Gastroesophageal sphincter (tissue), 4 donors: ENCODE measurements at regions not wholly inside any gene's neighbourhood (a gene's known extent, or its start where the extent isn't known, plus 50 kb on each side); places are given as distances from the start of the nearest gene placed in this dataset.

ENCODE experiments used
- ATAC-seq: fragments of 150-250 bp; one replicate; pipeline ENCODE4 v1.9.1; 2016; ENCODE audit warnings: mild to moderate bottlenecking, moderate library complexity
- H3K27ac ChIP-seq, 4 donors: fragments of 200-600 bp; sonication (generic) in 3 of 4; 1 replicate in 3 of 4; 2 replicates in 1 of 4; pipeline ENCODE4 v1.5.1; 2016 to 2019
- H3K27me3 ChIP-seq: fragments of 200-600 bp; sonication (generic); one replicate; pipeline ENCODE4 v1.5.1; 2019
- H3K36me3 ChIP-seq, 2 donors: fragments of 200-600 bp; sonication (generic); one replicate each; pipeline ENCODE4 v1.5.1; 2019; ENCODE audit warnings: control low read depth in 1 of 2
- H3K4me1 ChIP-seq, 3 donors: fragments of 200-600 bp; sonication (generic); 1 replicate in 2 of 3; 2 replicates in 1 of 3; pipeline ENCODE4 v1.5.1; 2016 to 2019; ENCODE audit warnings: control low read depth in 2 of 3
- H3K4me3 ChIP-seq, 2 donors: fragments of 200-600 bp; sonication (generic); one replicate each; pipeline ENCODE4 v1.5.1; 2019; ENCODE audit warnings: mild to moderate bottlenecking in 1 of 2, moderate library complexity in 1 of 2
- H3K9me3 ChIP-seq, 3 donors: fragments of 200-600 bp; sonication (generic); one replicate each; pipeline ENCODE4 v1.5.1; 2017 to 2019; ENCODE audit warnings: control low read depth in 2 of 3
- CTCF ChIP-seq, 4 experiments: fragments of 200-600 bp in 2 of 4; fragments of 450-650 bp in 2 of 4; sonication (generic) in 1 of 4; IDR thresholded peaks; one replicate each; pipeline ENCODE4 v1.5.1; 2017 to 2019; ENCODE audit warnings: antibody characterized with exemption in 4 of 4, mild to moderate bottlenecking in 2 of 4, moderate library complexity in 2 of 4
- EP300 ChIP-seq: sonication (generic); formaldehyde crosslinking; IDR thresholded peaks from one replicate; pipeline ENCODE4 v1.6.1; 2017; ENCODE audit warnings: antibody characterized with exemption, mild to moderate bottlenecking
- POLR2A ChIP-seq, 2 donors: fragments of 450-650 bp; IDR thresholded peaks; one replicate each; pipeline ENCODE4 v1.6.1; 2017; ENCODE audit warnings: antibody characterized with exemption in 2 of 2, mild to moderate bottlenecking in 2 of 2, moderate library complexity in 1 of 2
- POLR2AphosphoS5 ChIP-seq: sonication (generic); formaldehyde crosslinking; IDR thresholded peaks from one replicate; pipeline ENCODE4 v1.6.1; 2017; ENCODE audit warnings: antibody characterized with exemption
- WGBS, 2 donors: methylation state at CpG; one replicate each; pipeline ENCODE4 v1.1.5; 2018; ENCODE audit warnings: low coverage in 1 of 2; 5-methylcytosine and 5-hydroxymethylcytosine counted together

DNA sequence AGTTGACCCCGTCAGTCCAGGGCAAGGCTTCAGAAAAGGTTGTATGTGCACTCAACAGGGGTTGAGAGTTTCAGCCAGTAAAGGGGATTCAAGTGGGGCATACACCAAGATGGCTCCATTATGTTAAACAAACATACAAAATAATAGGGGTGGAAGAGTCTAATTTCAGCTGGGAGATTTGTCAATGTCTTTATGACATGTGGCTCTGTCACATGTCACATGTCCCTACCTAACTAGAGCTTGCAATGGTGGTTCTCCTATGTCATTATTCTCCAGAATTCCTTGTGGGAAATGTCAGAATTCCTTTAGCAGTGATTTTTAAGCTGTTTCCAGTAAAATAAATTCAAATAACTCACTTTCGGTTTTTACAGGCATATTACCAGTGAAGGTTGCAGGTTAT, 392.0 kb upstream of the ADGRL4 start:
- no peak overlapping the region for H3K4me3 ChIP-seq
- H3K4me1 ChIP-seq, result no peaks in the 10 kb centered on the region
- H3K9me3 ChIP-seq, result no peaks in the 10 kb centered on the region
- H3K36me3 ChIP-seq, result no peaks in the 10 kb centered on the region
- no peak overlapping the region for H3K27ac ChIP-seq
- 92% methylated on average over 1 to 2 of the region's 2 CpGs for WGBS, 2 donors
- no peak for ATAC-seq
- no peaks in the 10 kb centered on the region for H3K27me3 ChIP-seq
- no peak for TF ChIP-seq CTCF (IDR thresholded peaks at IDR 0.05)
- no peak for TF ChIP-seq EP300
- TF ChIP-seq POLR2AphosphoS5, result no peak
- no peak for TF ChIP-seq POLR2A (IDR thresholded peaks at IDR 0.05)

DNA sequence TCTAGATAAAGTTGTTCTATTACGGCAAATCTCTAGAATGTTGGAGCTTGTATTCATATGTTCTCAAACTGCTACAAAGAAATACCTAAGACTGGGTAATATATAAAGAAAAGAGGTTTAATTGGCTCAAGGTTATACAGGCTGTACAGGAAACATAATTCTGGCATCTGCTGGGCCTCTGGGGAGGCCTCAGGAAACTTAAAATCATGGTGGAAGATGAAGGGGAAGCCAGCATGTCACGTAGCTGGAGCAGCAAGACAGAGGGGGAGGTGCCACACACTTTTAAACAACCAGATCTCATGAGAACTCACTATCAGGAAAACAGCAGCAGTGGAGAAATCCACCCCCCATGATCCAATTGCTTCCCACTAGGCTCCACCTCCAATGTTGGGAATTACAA, 390.4 kb upstream of the ADGRL4 start:
- TF ChIP-seq CTCF (IDR thresholded peaks at IDR 0.05) (no peak), POLR2AphosphoS5 (no peak), POLR2A (IDR thresholded peaks at IDR 0.05) (no peak), EP300 (no peak)

GRCh38 chr1:79388694-79389361, 382.3 kb upstream of the ADGRL4 start:
- no peaks in the 10 kb centered on the region for H3K4me1 ChIP-seq
- H3K27me3 ChIP-seq, result no peaks in the 10 kb centered on the region
- WGBS, 2 donors, result 78 to 90% methylated on average over 3 of the region's 3 CpGs
- TF ChIP-seq EP300, result no peak
- no peak for TF ChIP-seq POLR2A (IDR thresholded peaks at IDR 0.05)
- TF ChIP-seq CTCF (IDR thresholded peaks at IDR 0.05), result no peak
- TF ChIP-seq POLR2AphosphoS5, result no peak
- no peaks in the 10 kb centered on the region for H3K36me3 ChIP-seq
- H3K9me3 ChIP-seq, result no peaks in the 10 kb centered on the region
- H3K4me3 ChIP-seq, result no peak overlapping the region
- no peak for ATAC-seq
- no peak overlapping the region for H3K27ac ChIP-seq

More for the DNA sequence above, 390.4 kb upstream of the ADGRL4 start:
- 70 to 79% methylated on average over 1 to 2 of the region's 2 CpGs for WGBS, 2 donors
- Histone ChIP-seq H3K4me3 (no peak overlapping the region), H3K4me1 (no peaks in the 10 kb centered on the region), H3K27ac (no peak overlapping the region), H3K36me3 (no peaks in the 10 kb centered on the region), H3K27me3 (no peaks in the 10 kb centered on the region), H3K9me3 (no peaks in the 10 kb centered on the region)
- no peak for ATAC-seq

DNA sequence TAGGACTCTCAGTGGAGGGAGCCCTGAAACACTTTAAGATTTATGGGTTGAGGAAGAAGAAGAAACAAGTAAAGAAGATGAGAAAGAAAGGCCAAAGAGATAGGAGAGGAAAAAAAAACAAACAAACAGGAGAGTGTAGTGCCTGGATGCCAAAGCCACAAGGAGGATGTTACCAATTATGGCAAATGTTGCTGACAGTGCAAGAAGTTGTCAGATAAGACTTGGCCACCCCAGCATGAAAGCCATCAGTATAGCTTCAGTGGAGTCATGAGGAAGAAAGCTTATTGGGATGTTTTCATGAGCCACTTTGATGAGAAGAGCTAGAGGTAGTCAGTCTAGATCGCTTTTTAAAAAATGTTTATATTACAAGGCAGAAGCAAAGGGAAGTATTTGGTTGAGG, 380.2 kb upstream of the ADGRL4 start:
- no peak overlapping the region for H3K27ac ChIP-seq
- no peaks in the 10 kb centered on the region for H3K9me3 ChIP-seq
- H3K4me1 ChIP-seq, result no peaks in the 10 kb centered on the region
- ATAC-seq, result no peak
- no peak overlapping the region for H3K4me3 ChIP-seq
- 85% methylated on average over 1 of the region's 1 CpG; no CpG with 5 or more reads in 1 of the 2 donors for WGBS, 2 donors
- no peaks in the 10 kb centered on the region for H3K36me3 ChIP-seq
- TF ChIP-seq POLR2A (IDR thresholded peaks at IDR 0.05) (no peak), CTCF (IDR thresholded peaks at IDR 0.05) (no peak), POLR2AphosphoS5 (no peak), EP300 (no peak)
- H3K27me3 ChIP-seq, result no peaks in the 10 kb centered on the region

- no peaks in the 10 kb centered on the region for H3K27me3 ChIP-seq
- 73 to 75% methylated on average over 3 of the region's 3 CpGs for WGBS, 2 donors
- ATAC-seq, result no peak
- no peaks in the 10 kb centered on the region for H3K9me3 ChIP-seq
- H3K27ac ChIP-seq, result no peak overlapping the region
- H3K4me1 ChIP-seq, result no peaks in the 10 kb centered on the region
- H3K36me3 ChIP-seq, result no peaks in the 10 kb centered on the region
- H3K4me3 ChIP-seq, result no peak overlapping the region
- no peak for TF ChIP-seq POLR2A (IDR thresholded peaks at IDR 0.05)
- no peak for TF ChIP-seq EP300
- no peak for TF ChIP-seq POLR2AphosphoS5
- no peak for TF ChIP-seq CTCF (IDR thresholded peaks at IDR 0.05)
Observed at GRCh38 chr1:79380078-79380477, 373.5 kb upstream of the ADGRL4 start.
